HCT116 (cell line): ENCODE measurements at regions not wholly inside any gene's neighbourhood (a gene's known extent, or its start where the extent isn't known, plus 50 kb on each side); places are given as distances from the start of the nearest gene placed in this dataset.

Experiments used
- CTCF ChIP-seq, 3 experiments: fragments of 200-600 bp in 1 of 3; sonication (generic) in 1 of 3; IDR thresholded peaks in 2 of 3; conservative IDR thresholded peaks in 1 of 3; 2 replicates each; pipeline ENCODE4 v1.5.1; 2012 to 2017; ENCODE audit warnings: low read depth in 2 of 3, low read length in 2 of 3, antibody characterized with exemption in 1 of 3, borderline replicate concordance in 1 of 3, control low read depth in 1 of 3, mild to moderate bottlenecking in 1 of 3, mixed read lengths in 1 of 3, mixed run types in 1 of 3, moderate library complexity in 1 of 3; ENCODE audit not compliant: insufficient read depth in 1 of 3
- FOSL1 ChIP-seq: IDR thresholded peaks from 2 replicates; pipeline ENCODE4 v1.6.1; 2012; ENCODE audit warnings: low read depth
- POLR2A ChIP-seq: IDR thresholded peaks from 2 replicates; pipeline ENCODE4 v1.7.0; 2011; ENCODE audit warnings: borderline replicate concordance; ENCODE audit not compliant: insufficient read depth, insufficient read length; ENCODE audit errors: extremely low read depth

- TF ChIP-seq POLR2A, result no peak
- no peak for TF ChIP-seq FOSL1
- TF ChIP-seq CTCF (IDR thresholded peaks at IDR 0.05 in 2 of 3, conservative IDR thresholded peaks at IDR 0.05 in 1 of 3; ENCODE audit: borderline replicate concordance in 1 of 3, insufficient read depth in 1 of 3, low read depth in 2 of 3, low read length in 2 of 3), result no peak
Measured at GRCh38 chr2:45320956-45321355, 290.1 kb downstream of the SRBD1 start.
